ENCODE measurements at regions not wholly inside any gene's neighbourhood (a gene's known extent, or its start where the extent isn't known, plus 50 kb on each side); places are given as distances from the start of the nearest gene placed in this dataset.

DNA sequence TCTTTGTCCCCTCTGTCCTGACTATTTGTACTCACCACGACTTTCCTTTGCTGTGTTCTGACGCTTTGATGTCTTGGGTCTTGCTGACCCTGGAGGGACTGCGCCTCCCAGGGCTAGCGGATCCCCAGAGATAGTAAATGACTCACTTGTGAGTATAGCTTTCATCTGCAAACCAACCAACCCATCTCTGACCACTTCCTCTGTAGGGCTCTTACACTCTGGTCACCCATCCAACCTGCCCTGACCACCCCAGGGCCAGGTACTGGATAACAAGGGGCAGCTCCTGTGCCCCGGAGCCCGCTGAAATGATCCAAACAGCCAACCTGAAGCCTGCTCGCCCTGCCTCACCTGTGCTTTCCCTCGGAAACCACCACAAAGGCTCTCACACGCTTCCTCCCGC is 125.2 kb upstream of the CARD11 start (continued):
- TF ChIP-seq PATZ1 (CRISPR knock-in tag; IDR thresholded peaks at IDR 0.05; ENCODE audit: borderline replicate concordance) = no peak
- no peak for TF ChIP-seq PPARA (CRISPR knock-in tag; IDR thresholded peaks at IDR 0.05; ENCODE audit: borderline replicate concordance)

DNA sequence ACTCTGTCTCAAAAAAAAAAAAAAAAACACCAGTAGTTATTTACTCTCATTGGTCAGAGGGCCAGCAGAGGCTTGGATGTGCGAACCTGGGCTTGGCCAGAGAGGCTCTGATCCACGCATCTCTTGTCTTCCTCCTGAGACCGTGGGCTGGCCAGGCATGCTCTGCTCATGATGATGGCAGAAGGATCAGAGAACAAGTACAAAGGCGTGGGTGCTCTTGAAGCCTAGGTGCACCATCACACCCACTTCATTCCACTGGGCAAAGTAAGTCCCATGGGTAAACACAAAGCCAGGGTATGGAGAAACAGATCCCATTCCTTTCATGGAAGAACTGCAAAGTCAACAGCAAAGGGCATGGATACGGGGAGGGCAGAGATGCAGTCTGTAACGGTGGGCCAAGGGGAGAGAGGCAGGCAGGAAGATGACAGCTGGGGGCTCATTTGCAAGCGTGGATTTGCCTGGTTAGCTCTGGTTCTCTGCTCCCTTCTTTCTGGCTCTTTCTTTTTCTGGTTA is 128.2 kb upstream of the SDK1 start:
- ATAC-seq = no peak
- TF ChIP-seq, protein P1, sequence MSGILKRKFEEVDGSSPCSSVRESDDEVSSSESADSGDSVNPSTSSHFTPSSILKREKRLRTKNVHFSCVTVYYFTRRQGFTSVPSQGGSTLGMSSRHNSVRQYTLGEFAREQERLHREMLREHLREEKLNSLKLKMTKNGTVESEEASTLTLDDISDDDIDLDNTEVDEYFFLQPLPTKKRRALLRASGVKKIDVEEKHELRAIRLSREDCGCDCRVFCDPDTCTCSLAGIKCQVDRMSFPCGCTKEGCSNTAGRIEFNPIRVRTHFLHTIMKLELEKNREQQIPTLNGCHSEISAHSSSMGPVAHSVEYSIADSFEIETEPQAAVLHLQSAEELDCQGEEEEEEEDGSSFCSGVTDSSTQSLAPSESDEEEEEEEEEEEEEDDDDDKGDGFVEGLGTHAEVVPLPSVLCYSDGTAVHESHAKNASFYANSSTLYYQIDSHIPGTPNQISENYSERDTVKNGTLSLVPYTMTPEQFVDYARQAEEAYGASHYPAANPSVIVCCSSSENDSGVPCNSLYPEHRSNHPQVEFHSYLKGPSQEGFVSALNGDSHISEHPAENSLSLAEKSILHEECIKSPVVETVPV (CRISPR knock-in tag; IDR thresholded peaks at IDR 0.05) = no peak
- TF ChIP-seq PPARA (CRISPR knock-in tag; IDR thresholded peaks at IDR 0.05; ENCODE audit: borderline replicate concordance) (no peak), ZFP30 (CRISPR knock-in tag; IDR thresholded peaks at IDR 0.05) (no peak), SNAI2 (CRISPR knock-in tag; IDR thresholded peaks at IDR 0.05) (no peak), ISL1 (CRISPR knock-in tag; IDR thresholded peaks at IDR 0.05) (no peak), POU6F1 (CRISPR knock-in tag; IDR thresholded peaks at IDR 0.05; ENCODE audit: borderline replicate concordance, low read depth) (no peak), ZFP3 (CRISPR knock-in tag; IDR thresholded peaks at IDR 0.05) (no peak), RARB (CRISPR knock-in tag; IDR thresholded peaks at IDR 0.05) (no peak), BACH2 (CRISPR knock-in tag; IDR thresholded peaks at IDR 0.05; ENCODE audit: borderline replicate concordance) (no peak), TCF4 (CRISPR knock-in tag; IDR thresholded peaks at IDR 0.05; ENCODE audit: borderline replicate concordance) (no peak), ESRRG (CRISPR knock-in tag; IDR thresholded peaks at IDR 0.05) (no peak), OSR1 (CRISPR knock-in tag; IDR thresholded peaks at IDR 0.05) (no peak), ZNF565 (CRISPR knock-in tag; conservative IDR thresholded peaks at IDR 0.05; ENCODE audit: low read depth) (no peak)
- TF ChIP-seq, protein P2, sequence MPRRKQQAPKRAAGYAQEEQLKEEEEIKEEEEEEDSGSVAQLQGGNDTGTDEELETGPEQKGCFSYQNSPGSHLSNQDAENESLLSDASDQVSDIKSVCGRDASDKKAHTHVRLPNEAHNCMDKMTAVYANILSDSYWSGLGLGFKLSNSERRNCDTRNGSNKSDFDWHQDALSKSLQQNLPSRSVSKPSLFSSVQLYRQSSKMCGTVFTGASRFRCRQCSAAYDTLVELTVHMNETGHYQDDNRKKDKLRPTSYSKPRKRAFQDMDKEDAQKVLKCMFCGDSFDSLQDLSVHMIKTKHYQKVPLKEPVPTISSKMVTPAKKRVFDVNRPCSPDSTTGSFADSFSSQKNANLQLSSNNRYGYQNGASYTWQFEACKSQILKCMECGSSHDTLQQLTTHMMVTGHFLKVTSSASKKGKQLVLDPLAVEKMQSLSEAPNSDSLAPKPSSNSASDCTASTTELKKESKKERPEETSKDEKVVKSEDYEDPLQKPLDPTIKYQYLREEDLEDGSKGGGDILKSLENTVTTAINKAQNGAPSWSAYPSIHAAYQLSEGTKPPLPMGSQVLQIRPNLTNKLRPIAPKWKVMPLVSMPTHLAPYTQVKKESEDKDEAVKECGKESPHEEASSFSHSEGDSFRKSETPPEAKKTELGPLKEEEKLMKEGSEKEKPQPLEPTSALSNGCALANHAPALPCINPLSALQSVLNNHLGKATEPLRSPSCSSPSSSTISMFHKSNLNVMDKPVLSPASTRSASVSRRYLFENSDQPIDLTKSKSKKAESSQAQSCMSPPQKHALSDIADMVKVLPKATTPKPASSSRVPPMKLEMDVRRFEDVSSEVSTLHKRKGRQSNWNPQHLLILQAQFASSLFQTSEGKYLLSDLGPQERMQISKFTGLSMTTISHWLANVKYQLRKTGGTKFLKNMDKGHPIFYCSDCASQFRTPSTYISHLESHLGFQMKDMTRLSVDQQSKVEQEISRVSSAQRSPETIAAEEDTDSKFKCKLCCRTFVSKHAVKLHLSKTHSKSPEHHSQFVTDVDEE (CRISPR knock-in tag; IDR thresholded peaks at IDR 0.05) = no peak

GRCh38 chr7:3174515-3175284 is 126.4 kb upstream of the SDK1 start:
- ATAC-seq = no peak
- TF ChIP-seq GLIS3 (CRISPR knock-in tag; IDR thresholded peaks at IDR 0.05) = no peak
- TF ChIP-seq, protein P2 (CRISPR knock-in tag; IDR thresholded peaks at IDR 0.05) = no peak
- TF ChIP-seq ZNF8 (CRISPR knock-in tag; IDR thresholded peaks at IDR 0.05) = no peak
- TF ChIP-seq, protein P1 (CRISPR knock-in tag; IDR thresholded peaks at IDR 0.05) = no peak
- no peak for TF ChIP-seq POU6F1 (CRISPR knock-in tag; IDR thresholded peaks at IDR 0.05; ENCODE audit: borderline replicate concordance, low read depth)
- TF ChIP-seq TOX (CRISPR knock-in tag; IDR thresholded peaks at IDR 0.05; ENCODE audit: borderline replicate concordance) = no peak
- no peak for TF ChIP-seq ZNF565 (CRISPR knock-in tag; conservative IDR thresholded peaks at IDR 0.05; ENCODE audit: low read depth)
- TF ChIP-seq OSR1 (CRISPR knock-in tag; IDR thresholded peaks at IDR 0.05) = no peak
- TF ChIP-seq PPARA (CRISPR knock-in tag; IDR thresholded peaks at IDR 0.05; ENCODE audit: borderline replicate concordance) = no peak
- no peak for TF ChIP-seq ZC3H10 (CRISPR knock-in tag; IDR thresholded peaks at IDR 0.05)
- TF ChIP-seq CREB5 (CRISPR knock-in tag; IDR thresholded peaks at IDR 0.05; ENCODE audit: low read depth) = no peak
- TF ChIP-seq ARNTL (CRISPR knock-in tag; IDR thresholded peaks at IDR 0.05; ENCODE audit: borderline replicate concordance, low read depth) = no peak
- no peak for TF ChIP-seq RARB (CRISPR knock-in tag; IDR thresholded peaks at IDR 0.05)

Measured in SK-N-SH treated with all-trans-retinoic acid at 6 μM for 48 hours (cell line).